ENCODE measurements at regions not wholly inside any gene's neighbourhood (a gene's known extent, or its start where the extent isn't known, plus 50 kb on each side); places are given as distances from the start of the nearest gene placed in this dataset.
"Not testable (repeated sequence)": the region's sequence is repeated elsewhere in the genome, so short reads cannot be mapped to it uniquely, and the experiment has no call there.

- H3K4me1 ChIP-seq (ENCODE audit: low read length), result no peaks in the 10 kb centered on the region
Observed at GRCh38 chr7:27438881-27439589, 196.4 kb downstream of the EVX1 start.

DNA sequence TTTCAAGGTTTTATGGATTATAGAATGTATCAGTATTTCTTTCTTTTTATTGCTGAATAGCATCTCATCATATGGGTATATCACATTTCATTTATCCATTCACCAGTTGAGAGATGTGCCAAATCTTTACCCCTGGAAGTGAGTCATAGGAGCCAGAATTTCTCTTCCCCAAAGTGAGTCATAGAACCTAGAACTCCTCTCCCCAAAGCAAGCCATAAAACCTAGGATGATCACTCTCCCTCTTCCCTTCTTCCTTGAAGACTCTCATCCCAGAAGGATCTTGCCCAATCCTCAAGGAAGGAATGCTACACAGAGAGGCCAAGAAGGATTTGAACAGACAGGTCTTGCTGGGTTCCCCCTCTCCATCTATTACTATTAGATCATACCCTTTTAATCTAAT is 199.9 kb downstream of the EVX1 start:
- Histone ChIP-seq H3K9me2 (replicated peaks; ENCODE audit: insufficient read depth, low read length) (no peaks in the 10 kb centered on the region), H3K4me1 (ENCODE audit: low read length) (no peaks in the 10 kb centered on the region), H3K4me3 (ENCODE audit: low read length) (no peak overlapping the region), H4K20me1 (ENCODE audit: insufficient read depth, low read length) (no peaks in the 10 kb centered on the region), H3K9ac (ENCODE audit: low read length) (no peak overlapping the region), H3K27me3 (replicated peaks; ENCODE audit: insufficient read depth, low read length) (no peaks in the 10 kb centered on the region), H3K79me2 (ENCODE audit: low read length) (no peaks in the 10 kb centered on the region), H3K27ac (ENCODE audit: low read length) (no peak overlapping the region), H3K9me3 (replicated peaks; ENCODE audit: insufficient read depth, low read length) (no peaks in the 10 kb centered on the region), H3F3A (ENCODE audit: insufficient read depth, low read length) (no peaks in the 10 kb centered on the region), H2AFZ (ENCODE audit: low read length) (no peak overlapping the region), H3K36me3 (replicated peaks; ENCODE audit: insufficient read depth, low read length) (no peaks in the 10 kb centered on the region), H3K4me2 (ENCODE audit: low read depth, low read length) (no peak overlapping the region)
- no peak for TF ChIP-seq EZH2 (optimal IDR thresholded peaks at IDR 0.05; ENCODE audit: low read depth, low read length)
- TF ChIP-seq, protein P1, sequence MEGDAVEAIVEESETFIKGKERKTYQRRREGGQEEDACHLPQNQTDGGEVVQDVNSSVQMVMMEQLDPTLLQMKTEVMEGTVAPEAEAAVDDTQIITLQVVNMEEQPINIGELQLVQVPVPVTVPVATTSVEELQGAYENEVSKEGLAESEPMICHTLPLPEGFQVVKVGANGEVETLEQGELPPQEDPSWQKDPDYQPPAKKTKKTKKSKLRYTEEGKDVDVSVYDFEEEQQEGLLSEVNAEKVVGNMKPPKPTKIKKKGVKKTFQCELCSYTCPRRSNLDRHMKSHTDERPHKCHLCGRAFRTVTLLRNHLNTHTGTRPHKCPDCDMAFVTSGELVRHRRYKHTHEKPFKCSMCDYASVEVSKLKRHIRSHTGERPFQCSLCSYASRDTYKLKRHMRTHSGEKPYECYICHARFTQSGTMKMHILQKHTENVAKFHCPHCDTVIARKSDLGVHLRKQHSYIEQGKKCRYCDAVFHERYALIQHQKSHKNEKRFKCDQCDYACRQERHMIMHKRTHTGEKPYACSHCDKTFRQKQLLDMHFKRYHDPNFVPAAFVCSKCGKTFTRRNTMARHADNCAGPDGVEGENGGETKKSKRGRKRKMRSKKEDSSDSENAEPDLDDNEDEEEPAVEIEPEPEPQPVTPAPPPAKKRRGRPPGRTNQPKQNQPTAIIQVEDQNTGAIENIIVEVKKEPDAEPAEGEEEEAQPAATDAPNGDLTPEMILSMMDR (IDR thresholded peaks at IDR 0.05; ENCODE audit: low read length), result no peak
- TF ChIP-seq EZH2phosphoT487 (IDR thresholded peaks at IDR 0.05; ENCODE audit: low read length), result no peak
- no peak for DNase-seq

More at GRCh38 chr7:27438881-27439589, 196.4 kb downstream of the EVX1 start:
- H3K9me2 ChIP-seq (replicated peaks; ENCODE audit: insufficient read depth, low read length), result no peaks in the 10 kb centered on the region
- H4K20me1 ChIP-seq (ENCODE audit: insufficient read depth, low read length), result no peaks in the 10 kb centered on the region
- no peaks in the 10 kb centered on the region for H3F3A ChIP-seq (ENCODE audit: insufficient read depth, low read length)
- no peaks in the 10 kb centered on the region for H3K9me3 ChIP-seq (replicated peaks; ENCODE audit: insufficient read depth, low read length)
- H3K79me2 ChIP-seq (ENCODE audit: low read length), result no peaks in the 10 kb centered on the region
- TF ChIP-seq, protein P1 (IDR thresholded peaks at IDR 0.05; ENCODE audit: low read length), result no peak
- no peak for TF ChIP-seq EZH2 (optimal IDR thresholded peaks at IDR 0.05; ENCODE audit: low read depth, low read length)
- no peak for TF ChIP-seq EZH2phosphoT487 (IDR thresholded peaks at IDR 0.05; ENCODE audit: low read length)
- H3K27me3 ChIP-seq (replicated peaks; ENCODE audit: insufficient read depth, low read length), result no peaks in the 10 kb centered on the region
- no peak overlapping the region for H3K9ac ChIP-seq (ENCODE audit: low read length)
- no peaks in the 10 kb centered on the region for H3K36me3 ChIP-seq (replicated peaks; ENCODE audit: insufficient read depth, low read length)
- no peak overlapping the region for H3K4me2 ChIP-seq (ENCODE audit: low read depth, low read length)
- no peak overlapping the region for H3K27ac ChIP-seq (ENCODE audit: low read length)
- H2AFZ ChIP-seq (ENCODE audit: low read length), result no peak overlapping the region
- H3K4me3 ChIP-seq (ENCODE audit: low read length), result no peak overlapping the region
- DNase-seq, result no peak

- not testable (repeated sequence) for H3K36me3 ChIP-seq (replicated peaks; ENCODE audit: insufficient read depth, low read length); H3K4me2 ChIP-seq (ENCODE audit: low read depth, low read length); H3K4me1 ChIP-seq (ENCODE audit: low read length); H3K9me2 ChIP-seq (replicated peaks; ENCODE audit: insufficient read depth, low read length); H3K79me2 ChIP-seq (ENCODE audit: low read length); H2AFZ ChIP-seq (ENCODE audit: low read length); H3K27ac ChIP-seq (ENCODE audit: low read length); DNase-seq; H3K4me3 ChIP-seq (ENCODE audit: low read length); H3K27me3 ChIP-seq (replicated peaks; ENCODE audit: insufficient read depth, low read length); H4K20me1 ChIP-seq (ENCODE audit: insufficient read depth, low read length); H3F3A ChIP-seq (ENCODE audit: insufficient read depth, low read length); H3K9me3 ChIP-seq (replicated peaks; ENCODE audit: insufficient read depth, low read length); H3K9ac ChIP-seq (ENCODE audit: low read length)
Observed at GRCh38 chr7:27449046-27449445, 206.4 kb downstream of the EVX1 start.

- Histone ChIP-seq H3K36me3 (replicated peaks; ENCODE audit: insufficient read depth, low read length) (no peaks in the 10 kb centered on the region), H3K4me2 (ENCODE audit: low read depth, low read length) (no peak overlapping the region), H3K9me3 (replicated peaks; ENCODE audit: insufficient read depth, low read length) (no peaks in the 10 kb centered on the region), H3K9me2 (replicated peaks; ENCODE audit: insufficient read depth, low read length) (no peaks in the 10 kb centered on the region), H3K79me2 (ENCODE audit: low read length) (no peaks in the 10 kb centered on the region), H3K4me1 (ENCODE audit: low read length) (no peaks in the 10 kb centered on the region), H3K27me3 (replicated peaks; ENCODE audit: insufficient read depth, low read length) (no peaks in the 10 kb centered on the region), H3K4me3 (ENCODE audit: low read length) (no peak overlapping the region), H4K20me1 (ENCODE audit: insufficient read depth, low read length) (no peaks in the 10 kb centered on the region), H2AFZ (ENCODE audit: low read length) (no peak overlapping the region), H3K27ac (ENCODE audit: low read length) (no peak overlapping the region), H3K9ac (ENCODE audit: low read length) (no peak overlapping the region), H3F3A (ENCODE audit: insufficient read depth, low read length) (no peaks in the 10 kb centered on the region)
- TF ChIP-seq, protein P1 (IDR thresholded peaks at IDR 0.05; ENCODE audit: low read length), result no peak
- TF ChIP-seq EZH2 (optimal IDR thresholded peaks at IDR 0.05; ENCODE audit: low read depth, low read length) (no peak), EZH2phosphoT487 (IDR thresholded peaks at IDR 0.05; ENCODE audit: low read length) (no peak)
- DNase-seq, result no peak
Observed at GRCh38 chr7:27453702-27454405, 208.8 kb downstream of the HIBADH start.

- H3K9me3 ChIP-seq (replicated peaks; ENCODE audit: insufficient read depth, low read length); H3K27me3 ChIP-seq (replicated peaks; ENCODE audit: insufficient read depth, low read length); H3K27ac ChIP-seq (ENCODE audit: low read length); H3K9me2 ChIP-seq (replicated peaks; ENCODE audit: insufficient read depth, low read length); H3K79me2 ChIP-seq (ENCODE audit: low read length); H3K4me3 ChIP-seq (ENCODE audit: low read length); H4K20me1 ChIP-seq (ENCODE audit: insufficient read depth, low read length); H3K4me1 ChIP-seq (ENCODE audit: low read length); H3F3A ChIP-seq (ENCODE audit: insufficient read depth, low read length); H3K36me3 ChIP-seq (replicated peaks; ENCODE audit: insufficient read depth, low read length); DNase-seq; H2AFZ ChIP-seq (ENCODE audit: low read length); H3K9ac ChIP-seq (ENCODE audit: low read length); H3K4me2 ChIP-seq (ENCODE audit: low read depth, low read length): not testable (repeated sequence)
Observed at GRCh38 chr7:27457120-27457519, 205.6 kb downstream of the HIBADH start.

Measured in MM.1S (cell line).